HCEC 1CT (cell line): ENCODE measurements at regions not wholly inside any gene's neighbourhood (a gene's known extent, or its start where the extent isn't known, plus 50 kb on each side); places are given as distances from the start of the nearest gene placed in this dataset.

Experiments
- DNase-seq: peaks from one replicate; pipeline ENCODE4 v3.0.0-alpha.2; 2017

DNA sequence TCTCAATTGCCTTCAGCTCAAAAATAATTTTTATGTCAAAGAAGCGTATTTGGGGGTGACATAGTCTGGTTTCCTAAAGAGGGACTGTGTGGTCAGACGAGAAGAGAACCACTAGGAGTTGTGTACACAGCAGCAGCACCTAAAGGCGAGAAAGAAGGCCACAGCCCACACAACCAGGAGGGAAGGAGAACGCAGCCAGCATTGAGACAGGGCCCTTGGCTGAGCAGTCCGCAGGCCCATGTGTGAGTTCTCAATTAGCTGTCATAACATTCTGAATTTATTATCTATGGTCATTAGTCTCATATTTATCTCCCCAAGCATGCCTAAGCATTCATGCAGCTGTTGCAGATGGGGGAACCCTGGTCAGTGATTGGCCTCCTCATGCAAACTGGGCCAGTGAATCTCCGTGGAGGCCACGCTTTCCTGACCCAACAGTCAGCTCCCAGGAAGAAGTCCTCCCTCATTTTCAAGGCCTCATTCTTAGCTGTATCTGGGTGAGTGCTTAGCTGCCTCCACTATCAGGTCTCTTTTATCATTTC lies 81.2 kb upstream of the ATF7IP start:
- DNase-seq = no peak

DNA sequence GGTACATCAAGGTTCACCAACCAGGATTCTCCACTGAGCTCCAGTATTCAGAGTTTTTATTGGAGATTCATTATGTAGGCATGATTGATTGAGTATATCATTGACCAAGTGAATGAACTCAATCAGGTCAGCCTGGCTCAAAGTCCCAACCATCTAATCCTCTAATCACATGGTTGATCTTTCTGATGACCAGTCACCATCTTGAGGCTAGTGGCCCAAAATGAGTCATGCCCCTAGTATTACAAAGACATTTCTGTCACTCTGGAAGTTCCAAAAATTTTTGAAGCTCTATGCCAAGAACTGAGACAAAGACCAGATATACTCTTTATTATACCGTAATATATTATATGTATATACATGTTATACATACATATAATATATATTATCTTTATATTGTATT lies 75.9 kb upstream of the ATF7IP start:
- DNase-seq = no peak

GRCh38 chr12:14290951-14291350 lies 74.5 kb upstream of the ATF7IP start:
- DNase-seq = no peak

DNA sequence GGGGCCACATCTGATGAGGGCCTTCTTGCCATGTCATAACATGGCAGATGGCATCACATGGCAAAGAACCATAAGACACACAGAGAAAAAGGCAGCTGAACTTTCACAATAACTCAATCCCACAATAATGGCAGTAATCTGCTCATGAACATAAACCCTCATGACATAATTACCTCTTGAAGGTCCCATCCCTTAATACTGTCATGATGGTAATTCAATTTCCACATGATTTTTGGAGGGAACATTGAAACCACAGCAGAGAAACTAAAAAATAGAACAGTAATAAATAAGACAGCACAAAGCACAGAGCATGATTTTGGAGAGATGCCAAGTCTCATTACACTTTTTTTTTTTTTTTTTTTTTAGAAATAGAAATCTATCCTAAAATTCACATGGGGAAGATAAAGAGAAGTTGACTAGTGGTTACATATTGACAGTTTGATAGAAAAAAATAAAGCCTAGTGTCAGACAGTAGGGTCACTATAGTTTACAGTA lies 61.8 kb upstream of the ATF7IP start:
- no peak for DNase-seq

DNA sequence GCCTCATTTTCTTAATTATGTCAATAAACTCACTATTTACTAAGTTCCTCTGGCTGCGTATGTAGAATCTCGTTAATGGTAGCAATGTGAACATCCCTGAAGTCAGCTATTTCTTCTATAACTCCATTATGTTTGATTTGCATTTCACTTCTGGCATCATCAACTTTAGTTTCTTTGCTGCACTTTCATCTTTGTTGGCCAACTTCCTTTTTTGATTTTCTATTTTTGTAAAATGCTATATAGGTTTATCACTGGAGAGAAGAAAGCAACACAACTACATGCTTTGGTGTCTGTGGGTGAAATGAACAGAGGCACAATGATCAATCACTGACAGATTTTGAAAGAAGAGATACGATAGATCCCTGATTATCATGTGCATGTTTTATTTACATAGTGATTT lies 58.5 kb upstream of the ATF7IP start:
- DNase-seq = no peak

DNA sequence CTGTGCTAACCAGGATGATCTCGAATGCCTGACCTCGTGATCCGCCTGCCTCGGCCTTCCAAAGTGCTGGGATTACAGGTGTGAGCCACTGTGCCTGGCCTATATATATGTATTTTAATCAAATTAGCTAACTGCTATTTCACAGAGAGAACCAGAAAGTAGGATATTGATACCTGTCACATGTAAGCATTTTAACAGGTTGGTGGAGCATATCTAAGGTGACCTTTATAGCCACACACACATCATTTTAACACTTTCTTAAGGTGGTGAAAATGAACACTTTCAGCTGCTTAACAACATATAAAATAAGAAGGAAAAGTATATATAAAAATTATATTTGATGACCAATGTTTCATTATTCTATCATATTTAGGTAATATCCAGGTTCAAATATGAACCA lies 57.0 kb upstream of the ATF7IP start:
- DNase-seq = no peak

GRCh38 chr12:14310866-14311265 lies 54.6 kb upstream of the ATF7IP start:
- no peak for DNase-seq

- no peak for DNase-seq
Measured at GRCh38 chr12:14313379-14314138, 51.9 kb upstream of the ATF7IP start.

DNA sequence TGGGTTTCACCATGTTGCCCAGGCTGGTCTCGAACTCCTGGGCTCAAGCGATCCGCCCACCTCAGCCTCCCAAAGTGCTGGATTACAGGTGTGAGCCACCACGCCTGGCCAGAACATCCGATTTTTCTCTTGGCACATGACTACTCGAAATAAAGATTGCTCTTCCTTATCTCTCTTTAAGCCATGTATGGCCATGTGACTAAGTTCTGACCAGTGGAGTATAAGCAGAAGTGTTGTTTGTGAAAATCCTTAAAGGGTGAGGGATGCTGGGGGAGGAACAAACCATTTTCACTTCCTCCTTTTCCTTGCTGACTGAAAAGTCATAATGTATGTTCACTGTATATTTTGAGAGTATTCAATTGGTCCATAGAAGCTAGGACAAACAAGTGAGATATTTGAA lies 50.7 kb upstream of the ATF7IP start:
- DNase-seq = no peak

DNA sequence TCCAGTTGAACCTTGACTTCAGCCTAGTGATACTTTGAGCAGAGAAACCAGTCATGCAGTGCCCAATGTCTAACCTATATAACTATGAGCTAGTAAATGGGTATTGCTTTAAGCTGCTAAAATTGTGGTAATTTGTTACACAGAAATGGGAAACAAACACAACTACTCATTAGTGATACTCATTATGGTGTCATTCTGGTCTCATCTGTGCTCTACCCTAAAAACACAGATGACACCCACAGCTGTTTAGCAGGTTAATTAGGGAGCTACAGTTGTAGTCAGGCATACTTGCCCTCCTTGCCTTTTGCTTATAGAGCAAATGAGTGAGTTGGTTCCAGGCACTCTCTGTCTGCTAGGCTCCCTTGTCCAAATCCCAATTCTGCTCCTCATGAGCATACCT lies 50.0 kb upstream of the ATF7IP start:
- DNase-seq = no peak
